GM12878 (cell line): ENCODE measurements at regions not wholly inside any gene's neighbourhood (a gene's known extent, or its start where the extent isn't known, plus 50 kb on each side); places are given as distances from the start of the nearest gene placed in this dataset.

Experiments
- ATAC-seq: fragments of 200-7000 bp; cut with Tn5 transposase; 3 replicates; pipeline ENCODE4 v1.9.1; 2020; ENCODE audit warnings: mild to moderate bottlenecking, moderate library complexity
- BruUV-seq: library from RNA; stranded (reverse); fragments of 400-500 nt; replicated peaks from 2 replicates; lab custom pipeline; 2021; lab: Mats Ljungman, UMichigan
- CTCF ChIA-PET: fragments of 300-600 bp; sonication (Branson Sonifier 250); formaldehyde crosslinking; extraction: SDS; loops from one replicate; lab custom pipeline; 2021; ENCODE audit warnings: inconsistent platforms; lab: Yijun Ruan, JAX
- POLR2A ChIA-PET: fragments of 350-600 bp; formaldehyde crosslinking; extraction: SDS; loops from one replicate; lab custom pipeline; 2021; ENCODE audit warnings: inconsistent platforms; lab: Charles Lee
- RAD21 ChIA-PET: fragments of 300-600 bp; sonication (Branson Sonifier 250); formaldehyde crosslinking; loops from one replicate; lab custom pipeline; 2023; ENCODE audit warnings: antibody characterized with exemption; ENCODE audit not compliant: unreplicated experiment; lab: Charles Lee
- SMC1A ChIA-PET: fragments of 300-600 bp; sonication (Branson Sonifier 250); formaldehyde crosslinking; loops from one replicate; lab custom pipeline; 2023; ENCODE audit not compliant: unreplicated experiment, uncharacterized antibody; lab: Charles Lee
- DNase-seq: peaks from one replicate; pipeline ENCODE4 v3.0.0-alpha.2; 2011; ENCODE audit warnings: low read depth, low spot score
- FAIRE-seq: peaks from 3 replicates; lab custom pipeline; 2011; peaks lifted over from hg19 to GRCh38; lab: Jason Lieb, UNC
- H2AFZ ChIP-seq: 2 replicates; pipeline ENCODE4 v1.6.0; 2011; ENCODE audit warnings: low read depth, low read length, control low read depth; ENCODE audit not compliant: control insufficient read depth
- H3K27ac ChIP-seq: 2 replicates; pipeline ENCODE4 v1.5.1; 2011; ENCODE audit warnings: control low read depth; ENCODE audit not compliant: control insufficient read depth, insufficient read depth
- H3K27me3 ChIP-seq, 2 experiments: replicated peaks in 1 of 2; 2 replicates each; pipeline versions ENCODE4 v1.6.0 to v1.6.1; 2011; ENCODE audit warnings: low read length in 1 of 2; ENCODE audit not compliant: control insufficient read depth in 2 of 2, insufficient read depth in 2 of 2
- H3K36me3 ChIP-seq, 2 experiments: 2 replicates each; pipeline ENCODE4 v1.5.1; 2011; ENCODE audit warnings: low read length in 1 of 2; ENCODE audit not compliant: control insufficient read depth in 2 of 2, insufficient read depth in 2 of 2
- H3K4me1 ChIP-seq: 2 replicates; pipeline ENCODE4 v1.6.1; 2011; ENCODE audit warnings: mild to moderate bottlenecking, low read length, moderate library complexity, mixed read lengths; ENCODE audit not compliant: control insufficient read depth, insufficient read depth
- H3K4me2 ChIP-seq: 2 replicates; pipeline ENCODE4 v1.6.0; 2011; ENCODE audit warnings: control low read depth; ENCODE audit not compliant: control insufficient read depth, insufficient read depth
- H3K4me3 ChIP-seq: fragments of 200-600 bp; sonication (generic); 2 replicates; pipeline ENCODE4 v1.5.1; 2016
- H3K79me2 ChIP-seq: 2 replicates; pipeline ENCODE4 v1.6.0; 2011; ENCODE audit warnings: low read length; ENCODE audit not compliant: control insufficient read depth, insufficient read depth
- H3K9ac ChIP-seq: 2 replicates; pipeline ENCODE4 v1.8.0; 2011; ENCODE audit warnings: low read length, control low read depth, mixed read lengths; ENCODE audit not compliant: control insufficient read depth, insufficient read depth
- H3K9me3 ChIP-seq: replicated peaks from 3 replicates; pipeline ENCODE4 v1.5.1; 2011; ENCODE audit warnings: mild to moderate bottlenecking, low read length; ENCODE audit not compliant: control insufficient read depth, insufficient read depth
- H4K20me1 ChIP-seq: 2 replicates; pipeline ENCODE4 v1.6.0; 2011; ENCODE audit not compliant: control insufficient read depth, insufficient read depth
- EZH2 ChIP-seq: IDR thresholded peaks from 2 replicates; pipeline ENCODE4 v1.6.1; 2012; ENCODE audit warnings: low read depth, mild to moderate bottlenecking, control low read depth, inconsistent platforms, low read length, borderline replicate concordance; ENCODE audit not compliant: control insufficient read depth
- JUND ChIP-seq: IDR thresholded peaks from 2 replicates; pipeline ENCODE4 v1.6.1; 2012; ENCODE audit warnings: low read depth, mild to moderate bottlenecking, low read length, improper control_type of control experiment, moderate library complexity
- KLF5 ChIP-seq: fragments of 450-650 bp; IDR thresholded peaks from 2 replicates; pipeline ENCODE4 v1.6.1; 2014; ENCODE audit warnings: mild to moderate bottlenecking; ENCODE audit not compliant: partially characterized antibody
- MXI1 ChIP-seq: fragments of 150-350 bp; IDR thresholded peaks from 2 replicates; pipeline ENCODE4 v1.6.1; 2011; ENCODE audit warnings: low read depth, mild to moderate bottlenecking, inconsistent platforms, low read length, improper control_type of control experiment
- NFYA ChIP-seq: IDR thresholded peaks from 2 replicates; pipeline ENCODE4 v1.6.1; 2011; ENCODE audit warnings: low read depth, mild to moderate bottlenecking, low read length, improper control_type of control experiment, borderline replicate concordance
- TARDBP ChIP-seq: IDR thresholded peaks from 2 replicates; pipeline ENCODE4 v1.6.1; 2016; ENCODE audit warnings: borderline replicate concordance
- ZBTB33 ChIP-seq: fragments of 450-650 bp; IDR thresholded peaks from 2 replicates; pipeline ENCODE4 v1.6.1; 2017; ENCODE audit warnings: mild to moderate bottlenecking
- ZSCAN29 ChIP-seq: fragments of 450-650 bp; IDR thresholded peaks from 2 replicates; pipeline ENCODE4 v1.6.1; 2017; ENCODE audit warnings: mild to moderate bottlenecking, moderate library complexity
- WGBS: methylation state at CpG from one replicate; pipeline ENCODE4 v1.1.6; 2016; ENCODE audit warnings: low lambda C conversion rate; ENCODE audit not compliant: insufficient replicate concordance, insufficient coverage; ENCODE audit errors: missing lambda C conversion rate; 5-methylcytosine and 5-hydroxymethylcytosine counted together
- in situ Hi-C: fragments of 300-500 bp; cut with MboI; formaldehyde crosslinking; loops from 9 replicates; pipeline ENCODE4 v1.14.3; 2018; ENCODE audit warnings: mixed read lengths
- intact Hi-C: fragments of 100-400 bp; cut with micrococcal nuclease; formaldehyde crosslinking; loops from one replicate; pipeline ENCODE4 v1.14.2; 2022; ENCODE audit not compliant: unreplicated experiment

GRCh38 chr13:44758630-44759383 lies 182.7 kb upstream of the TSC22D1 start:
- no peaks in the 10 kb centered on the region for H3K36me3 ChIP-seq
- no peak for TF ChIP-seq MXI1
- TF ChIP-seq ZSCAN29 = no peak
- TF ChIP-seq NFYA = no peak
- TF ChIP-seq, all 136 proteins: peak for 0
- Histone ChIP-seq H2AFZ (no peak overlapping the region), H3K27me3 (no peaks in the 10 kb centered on the region), H3K79me2 (no peaks in the 10 kb centered on the region), H3K9ac (no peak overlapping the region), H3K4me3 (no peak overlapping the region), H4K20me1 (no peaks in the 10 kb centered on the region), H3K27ac (no peak overlapping the region), H3K4me2 (no peak overlapping the region), H3K9me3 (no peaks in the 10 kb centered on the region), H3K4me1 (peaks cover 4% of the 10 kb centered on the region)
- ChIA-PET RAD21 (no interaction called here), SMC1A (no interaction called here), POLR2A (no interaction called here), CTCF (no interaction called here)
- in situ Hi-C loops = no loop called here
- intact Hi-C loops = no loop called here
- no TSS peak for BruUV-seq
- no peak for FAIRE-seq
- WGBS = 56% methylated on average over 11 of the region's 11 CpGs
- peak; percentile 55 for ATAC-seq
- DNase-seq = no peak

GRCh38 chr13:44757671-44758070 lies 181.5 kb upstream of the TSC22D1 start:
- 50% methylated on average over 3 of the region's 3 CpGs for WGBS
- ChIA-PET RAD21 (no interaction called here), CTCF (no interaction called here), SMC1A (no interaction called here), POLR2A (no interaction called here)
- H3K4me1 ChIP-seq = no peaks in the 10 kb centered on the region
- DNase-seq = no peak
- no peak overlapping the region for H3K4me3 ChIP-seq
- ATAC-seq = no peak
- no peak overlapping the region for H3K27ac ChIP-seq
- in situ Hi-C loops = no loop called here
- no peaks in the 10 kb centered on the region for H3K27me3 ChIP-seq
- no peak overlapping the region for H2AFZ ChIP-seq
- H3K9ac ChIP-seq = no peak overlapping the region
- H3K79me2 ChIP-seq = no peaks in the 10 kb centered on the region
- no peak overlapping the region for H3K4me2 ChIP-seq
- intact Hi-C loops = no loop called here
- H3K9me3 ChIP-seq = no peaks in the 10 kb centered on the region
- no peaks in the 10 kb centered on the region for H4K20me1 ChIP-seq
- no peaks in the 10 kb centered on the region for H3K36me3 ChIP-seq
- TF ChIP-seq JUND (no peak), EZH2 (no peak), ZBTB33 (no peak), KLF5 (no peak), TARDBP (no peak)
- BruUV-seq = no TSS peak
- no peak for FAIRE-seq
